Adrenal gland (tissue), 9 donors: ENCODE measurements at regions not wholly inside any gene's neighbourhood (a gene's known extent, or its start where the extent isn't known, plus 50 kb on each side); places are given as distances from the start of the nearest gene placed in this dataset.

Experiments used
- DNase-seq, 7 donors: peaks; one replicate each; pipeline ENCODE4 v3.0.0-alpha.2; 2019 to 2020
- H3K27ac ChIP-seq, 5 donors: fragments of 200-600 bp; sonication (generic) in 4 of 5; 1 replicate in 3 of 5; 2 replicates in 2 of 5; pipeline versions ENCODE4 v1.5.1 to v1.8.0; 2016 to 2020; ENCODE audit warnings: mild to moderate bottlenecking in 1 of 5
- H3K27me3 ChIP-seq: fragments of 200-600 bp; 2 replicates; pipeline ENCODE4 v1.8.0; 2021
- H3K36me3 ChIP-seq, 2 donors: fragments of 200-600 bp; replicated peaks in 1 of 2; 1 replicate in 1 of 2; 2 replicates in 1 of 2; pipeline versions ENCODE4 v1.5.1 to v1.8.0; 2018 to 2022
- H3K4me1 ChIP-seq, 2 donors: fragments of 200-600 bp; replicated peaks in 1 of 2; 1 replicate in 1 of 2; 2 replicates in 1 of 2; pipeline versions ENCODE4 v1.5.1 to v1.8.0; 2018 to 2021
- H3K4me3 ChIP-seq, 4 donors: fragments of 200-600 bp; sonication (generic) in 3 of 4; one replicate each; pipeline ENCODE4 v1.5.1; 2016 to 2018
- H3K9me3 ChIP-seq, 3 donors: fragments of 200-600 bp; sonication (generic) in 1 of 3; replicated peaks in 1 of 3; 1 replicate in 2 of 3; 2 replicates in 1 of 3; pipeline versions ENCODE4 v1.5.1 to v1.8.0; 2016 to 2021
- CTCF ChIP-seq, 6 experiments: fragments of 450-650 bp in 4 of 6; fragments of 200-600 bp in 2 of 6; sonication (generic) in 1 of 6; IDR thresholded peaks; 1 replicate in 5 of 6; 2 replicates in 1 of 6; pipeline versions ENCODE4 v1.5.1 to v1.8.0; 2016 to 2021; ENCODE audit warnings: antibody characterized with exemption in 6 of 6, mild to moderate bottlenecking in 2 of 6, moderate library complexity in 1 of 6
- POLR2A ChIP-seq, 2 donors: fragments of 450-650 bp; IDR thresholded peaks; one replicate each; pipeline ENCODE4 v1.6.1; 2017; ENCODE audit warnings: antibody characterized with exemption in 2 of 2, mild to moderate bottlenecking in 2 of 2, moderate library complexity in 1 of 2
- WGBS, 4 donors: extraction: QIAGEN DNeasy Blood & Tissue Kit in 2 of 4; methylation state at CpG; one replicate each; pipeline versions ENCODE4 v1.1.5 to v1.1.7; 2013 to 2017; 5-methylcytosine and 5-hydroxymethylcytosine counted together
- intact Hi-C, 2 donors: fragments of 100-400 bp; cut with DNase I; formaldehyde crosslinking; loops; one replicate each; pipeline versions ENCODE4 v1.14.1 to v1.15.0; 2022 to 2023
- donor health status: healthy with polysubstance abuse.
- donor health status: Bipolar disorder and iron deficiency.
- donor health status: DM: yes; HTN: yes; CAD: no.
- donor health status: DM: no; HTN: no; CAD: no.
- donor health status: DM: no; HTN: no; CAD: no.

- H3K36me3 ChIP-seq = no peaks in the 10 kb centered on the region
- DNase-seq = no peak
- no peak overlapping the region for H3K27ac ChIP-seq
- H3K4me3 ChIP-seq = no peak overlapping the region
- H3K27me3 ChIP-seq = no peaks in the 10 kb centered on the region
- intact Hi-C loops = no loop called here
- 61 to 75% (median 71%) methylated on average over 3 of the region's 3 CpGs for WGBS, 4 donors
- no peaks in the 10 kb centered on the region for H3K9me3 ChIP-seq
- TF ChIP-seq POLR2A (IDR thresholded peaks at IDR 0.05) = no peak
- TF ChIP-seq CTCF (IDR thresholded peaks at IDR 0.05) = no peak
- no peaks in the 10 kb centered on the region for H3K4me1 ChIP-seq
Observed at GRCh38 chr12:19991146-19991545, 377.2 kb upstream of the PDE3A start.

DNA sequence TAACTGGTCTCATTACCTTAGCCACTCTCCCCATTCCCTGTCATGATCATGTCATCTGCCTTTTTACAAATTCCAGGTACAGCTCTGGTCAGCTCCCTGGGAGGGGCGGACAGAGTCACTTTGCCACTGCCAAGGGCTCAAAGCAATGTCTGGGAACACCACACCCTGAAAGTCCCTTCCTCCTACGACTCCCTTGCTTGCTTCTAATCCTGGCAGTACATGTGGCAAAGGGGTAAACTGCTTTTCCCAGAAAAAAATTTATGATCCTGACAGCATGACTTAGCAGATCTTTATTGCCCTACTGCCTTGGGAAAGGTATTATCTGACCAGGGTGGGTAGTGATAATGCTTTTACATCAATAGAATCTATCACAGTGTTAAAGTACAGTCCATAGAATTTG, 376.0 kb upstream of the PDE3A start:
- no peak for DNase-seq
- H3K4me1 ChIP-seq = no peaks in the 10 kb centered on the region
- H3K36me3 ChIP-seq = no peaks in the 10 kb centered on the region
- 58 to 69% (median 62%) methylated on average over 2 of the region's 2 CpGs for WGBS, 4 donors
- no peaks in the 10 kb centered on the region for H3K27me3 ChIP-seq
- TF ChIP-seq CTCF (IDR thresholded peaks at IDR 0.05) (no peak), POLR2A (IDR thresholded peaks at IDR 0.05) (no peak)
- intact Hi-C loops = no loop called here
- no peak overlapping the region for H3K27ac ChIP-seq
- H3K9me3 ChIP-seq = no peaks in the 10 kb centered on the region
- no peak overlapping the region for H3K4me3 ChIP-seq

DNA sequence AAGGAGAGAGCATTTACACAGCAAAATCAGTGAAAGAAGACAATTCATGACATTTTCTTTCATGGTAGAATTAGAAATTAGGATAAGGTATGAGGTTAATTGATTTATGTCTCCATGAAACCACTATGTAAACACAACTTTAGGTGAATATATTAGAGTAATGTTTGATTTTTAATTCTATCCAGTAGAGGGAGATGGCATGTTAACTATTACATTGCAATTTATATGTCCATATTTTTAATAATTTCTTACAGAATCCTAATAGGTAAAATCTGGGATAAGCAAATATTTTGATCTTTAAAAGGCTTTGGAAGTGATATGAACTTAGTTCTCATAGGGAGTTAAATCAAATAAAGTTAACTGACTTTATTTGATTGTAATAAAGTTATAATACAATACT, 373.4 kb upstream of the PDE3A start:
- TF ChIP-seq CTCF (IDR thresholded peaks at IDR 0.05) (no peak), POLR2A (IDR thresholded peaks at IDR 0.05) (no peak)
- no peaks in the 10 kb centered on the region for H3K27me3 ChIP-seq
- H3K9me3 ChIP-seq = no peaks in the 10 kb centered on the region
- no peaks in the 10 kb centered on the region for H3K4me1 ChIP-seq
- no peaks in the 10 kb centered on the region for H3K36me3 ChIP-seq
- no peak for DNase-seq
- no peak overlapping the region for H3K4me3 ChIP-seq
- H3K27ac ChIP-seq = no peak overlapping the region
- intact Hi-C loops = no loop called here

DNA sequence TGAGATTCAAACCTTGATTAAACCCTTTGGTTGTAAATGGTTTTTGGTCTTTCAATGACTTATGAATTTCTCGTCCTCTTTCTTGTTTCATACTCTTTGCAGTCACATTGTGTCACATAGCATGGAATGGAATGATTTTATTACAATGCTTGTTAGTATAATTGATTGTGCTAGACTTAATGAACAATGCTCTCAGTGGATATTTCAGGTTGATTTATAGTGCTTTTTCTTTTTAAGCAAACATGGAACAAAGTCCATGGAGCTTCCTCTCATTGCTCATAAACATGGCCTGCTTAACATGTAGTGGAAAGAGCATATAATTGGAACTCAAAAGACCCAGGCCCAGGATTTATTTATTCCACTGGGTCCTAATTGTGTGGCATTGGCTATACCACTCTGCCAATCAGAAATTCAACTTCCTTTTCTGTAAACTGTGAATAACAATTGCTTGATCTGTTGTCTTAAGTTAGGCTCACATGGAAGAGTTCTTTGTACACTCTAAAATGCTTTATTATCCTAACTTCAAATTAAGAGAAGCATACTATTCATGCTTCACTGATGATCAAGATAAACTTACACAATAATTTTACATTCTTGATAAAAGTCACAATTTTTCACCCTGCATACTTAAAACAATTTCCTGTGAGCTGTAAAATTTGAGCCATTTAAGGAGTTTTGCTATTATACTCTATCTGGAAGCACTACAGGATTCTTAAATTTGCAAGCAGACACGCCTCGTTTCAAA, 370.5 kb upstream of the PDE3A start:
- no peaks in the 10 kb centered on the region for H3K27me3 ChIP-seq
- H3K36me3 ChIP-seq = no peaks in the 10 kb centered on the region
- H3K4me1 ChIP-seq = no peaks in the 10 kb centered on the region
- intact Hi-C loops = no loop called here
- H3K27ac ChIP-seq = no peak overlapping the region
- H3K9me3 ChIP-seq = no peaks in the 10 kb centered on the region
- no peak for DNase-seq
- H3K4me3 ChIP-seq = no peak overlapping the region
- TF ChIP-seq CTCF (IDR thresholded peaks at IDR 0.05) (no peak), POLR2A (IDR thresholded peaks at IDR 0.05) (no peak)
- 78 to 91% (median 81%) methylated on average over 3 of the region's 3 CpGs for WGBS, 4 donors
